AG09319 (cell line): ENCODE measurements at regions not wholly inside any gene's neighbourhood (a gene's known extent, or its start where the extent isn't known, plus 50 kb on each side); places are given as distances from the start of the nearest gene placed in this dataset.
"Not testable (repeated sequence)": the region's sequence is repeated elsewhere in the genome, so short reads cannot be mapped to it uniquely, and the experiment has no call there.

Experiments
- DNase-seq: peaks from one replicate; pipeline ENCODE4 v3.0.0-alpha.2; 2010; ENCODE audit warnings: low read depth; ENCODE audit errors: extremely low read depth
- TF ChIP-seq, protein P1 (sequence below): IDR thresholded peaks from 2 replicates; pipeline ENCODE4 v1.5.1; 2011; ENCODE audit warnings: low read depth, mild to moderate bottlenecking, inconsistent platforms, low read length, moderate library complexity

DNA sequence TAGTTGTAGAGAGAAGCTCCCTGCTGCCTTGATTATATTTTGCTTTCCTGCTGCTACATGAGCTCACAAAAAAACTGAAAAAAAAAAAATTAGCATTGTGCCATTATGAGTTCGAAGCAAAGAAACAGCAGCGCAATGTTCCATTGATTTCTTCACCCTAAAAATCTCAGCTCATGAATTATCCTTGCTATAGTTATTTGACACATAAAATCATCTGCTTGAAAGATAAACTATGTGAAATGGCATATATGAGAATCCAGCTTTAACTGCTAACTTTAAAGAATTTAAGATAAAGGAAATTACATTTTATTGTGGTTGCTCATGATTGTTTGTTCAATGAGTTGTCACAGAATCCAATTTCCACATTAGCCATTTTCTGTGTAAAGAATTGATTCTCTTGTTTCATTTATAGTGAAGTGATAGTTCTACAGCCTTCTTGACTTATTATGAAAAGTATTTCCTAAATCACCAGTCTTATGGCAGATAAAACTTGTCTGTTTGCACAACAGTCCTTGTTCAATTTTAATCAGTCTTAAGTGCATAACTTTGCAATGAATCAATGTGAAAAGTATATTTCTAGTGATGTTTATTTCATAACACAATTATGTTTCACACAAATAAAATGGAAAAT lies 1275.0 kb upstream of the CDH9 start:
- DNase-seq = no peak
- TF ChIP-seq, protein P1, sequence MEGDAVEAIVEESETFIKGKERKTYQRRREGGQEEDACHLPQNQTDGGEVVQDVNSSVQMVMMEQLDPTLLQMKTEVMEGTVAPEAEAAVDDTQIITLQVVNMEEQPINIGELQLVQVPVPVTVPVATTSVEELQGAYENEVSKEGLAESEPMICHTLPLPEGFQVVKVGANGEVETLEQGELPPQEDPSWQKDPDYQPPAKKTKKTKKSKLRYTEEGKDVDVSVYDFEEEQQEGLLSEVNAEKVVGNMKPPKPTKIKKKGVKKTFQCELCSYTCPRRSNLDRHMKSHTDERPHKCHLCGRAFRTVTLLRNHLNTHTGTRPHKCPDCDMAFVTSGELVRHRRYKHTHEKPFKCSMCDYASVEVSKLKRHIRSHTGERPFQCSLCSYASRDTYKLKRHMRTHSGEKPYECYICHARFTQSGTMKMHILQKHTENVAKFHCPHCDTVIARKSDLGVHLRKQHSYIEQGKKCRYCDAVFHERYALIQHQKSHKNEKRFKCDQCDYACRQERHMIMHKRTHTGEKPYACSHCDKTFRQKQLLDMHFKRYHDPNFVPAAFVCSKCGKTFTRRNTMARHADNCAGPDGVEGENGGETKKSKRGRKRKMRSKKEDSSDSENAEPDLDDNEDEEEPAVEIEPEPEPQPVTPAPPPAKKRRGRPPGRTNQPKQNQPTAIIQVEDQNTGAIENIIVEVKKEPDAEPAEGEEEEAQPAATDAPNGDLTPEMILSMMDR = no peak

DNA sequence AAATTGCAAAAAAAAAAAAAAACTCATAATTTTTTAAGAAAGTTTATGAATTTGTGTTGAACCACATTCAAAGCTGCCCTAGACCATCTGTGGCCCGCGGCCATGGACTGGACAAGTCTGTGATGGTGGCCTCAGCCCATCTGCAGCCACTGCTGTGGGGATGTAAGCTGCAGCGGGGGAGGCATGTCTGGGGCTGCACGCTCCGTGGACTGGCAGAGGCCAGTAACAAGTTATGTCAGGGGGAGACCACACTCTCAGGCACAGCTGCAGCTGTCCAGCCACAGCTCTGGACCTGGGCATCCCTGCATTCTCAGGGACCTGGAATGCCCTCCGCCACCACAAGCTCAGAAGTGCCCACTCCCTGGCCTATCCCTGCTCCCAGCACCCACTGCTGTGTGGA lies 1272.3 kb upstream of the CDH9 start:
- TF ChIP-seq, protein P1 = no peak
- DNase-seq = no peak

DNA sequence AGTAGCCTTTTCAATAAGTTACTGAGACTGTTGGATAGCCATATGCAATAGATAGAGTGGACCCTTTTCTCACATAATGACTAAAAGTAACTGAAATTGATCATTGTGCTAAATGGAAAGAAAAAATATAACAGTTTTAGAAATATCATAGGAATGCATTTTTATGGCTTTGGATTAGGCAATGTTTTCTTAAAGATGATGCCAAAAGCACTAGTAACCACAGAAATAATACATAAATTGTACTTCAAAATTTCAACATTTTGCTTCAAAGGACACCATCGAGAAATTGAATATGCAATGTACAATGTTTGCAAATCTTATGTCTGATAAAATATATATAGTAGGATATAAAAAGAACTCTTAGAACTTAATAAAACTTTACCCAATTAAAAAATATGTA lies 1267.5 kb upstream of the CDH9 start:
- DNase-seq = no peak
- TF ChIP-seq, protein P1 = no peak

DNA sequence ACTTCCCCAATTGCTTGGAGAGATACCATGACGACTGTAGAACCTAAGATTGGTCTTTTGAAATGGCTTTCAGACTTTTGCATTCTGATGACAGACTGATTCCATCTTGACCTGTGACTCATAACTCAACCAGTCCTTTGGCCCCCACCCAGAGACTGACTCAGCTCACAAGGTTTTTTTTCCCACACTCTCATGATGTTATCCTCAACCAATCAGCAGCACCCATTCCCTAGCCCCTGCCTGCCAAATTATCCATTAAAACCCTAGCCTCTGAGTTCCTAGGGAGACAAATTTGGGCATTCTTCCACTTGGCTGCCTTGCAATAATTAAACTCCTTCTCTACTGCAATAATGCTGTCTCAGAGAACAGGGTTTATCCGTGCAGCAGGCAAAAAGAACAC lies 1263.3 kb upstream of the CDH9 start:
- TF ChIP-seq, protein P1 = no peak

DNA sequence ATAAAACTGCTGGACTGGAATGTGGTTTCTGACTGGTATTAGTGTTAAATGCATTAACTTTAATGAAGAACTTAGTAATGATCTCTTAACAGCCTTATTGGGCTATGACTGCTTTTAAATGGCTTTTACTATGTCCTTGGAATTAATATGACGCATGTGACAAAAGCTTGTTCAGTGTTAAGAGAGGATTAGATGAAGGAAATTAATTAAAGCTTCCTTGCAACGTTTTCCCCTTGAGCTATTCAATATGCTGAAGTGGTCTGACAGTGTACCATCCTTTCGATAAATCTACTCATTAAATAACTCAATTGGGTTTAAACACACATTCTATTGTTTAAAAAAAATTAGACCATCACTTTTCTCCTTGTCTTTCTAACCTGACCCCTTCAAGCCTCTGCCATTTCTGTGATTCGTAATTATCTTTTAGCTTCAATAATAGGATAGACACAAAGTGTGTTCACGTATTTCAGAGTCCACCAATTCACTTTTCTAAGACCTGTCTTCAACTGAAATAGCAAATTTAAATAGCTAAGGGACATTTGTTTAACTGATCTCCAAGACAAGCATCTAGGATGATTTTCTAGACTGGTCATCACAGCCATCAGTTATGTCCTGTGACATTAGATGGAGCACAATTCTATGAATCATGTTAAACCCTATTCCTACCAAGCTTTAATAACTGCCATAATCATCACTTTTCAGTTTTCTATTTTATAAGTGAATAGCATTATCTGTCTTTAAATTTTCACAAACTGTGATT lies 1258.0 kb upstream of the CDH9 start:
- DNase-seq = no peak
- TF ChIP-seq, protein P1 = no peak

More for the DNA sequence above, 1263.3 kb upstream of the CDH9 start:
- no peak for DNase-seq

DNA sequence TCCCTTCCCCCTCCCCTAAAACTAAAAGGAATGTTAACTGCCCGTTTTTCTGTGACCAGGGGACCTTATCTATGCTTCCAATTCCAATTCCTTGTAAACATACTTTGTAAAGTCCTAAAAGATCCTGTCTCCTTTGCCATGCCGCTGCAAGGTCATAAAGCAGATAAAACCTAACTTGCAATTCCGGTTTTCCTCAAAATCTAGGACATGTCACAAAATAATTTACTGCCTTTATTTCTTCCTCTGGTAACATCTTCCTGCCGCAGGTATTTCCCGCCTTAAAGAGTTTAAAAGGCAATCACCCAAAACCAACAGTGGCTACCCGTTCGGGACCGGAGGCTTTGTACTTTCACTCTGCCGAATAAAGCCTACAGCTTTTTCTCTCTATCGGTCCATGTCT lies 1248.6 kb upstream of the CDH9 start:
- not testable (repeated sequence) for DNase-seq

DNA sequence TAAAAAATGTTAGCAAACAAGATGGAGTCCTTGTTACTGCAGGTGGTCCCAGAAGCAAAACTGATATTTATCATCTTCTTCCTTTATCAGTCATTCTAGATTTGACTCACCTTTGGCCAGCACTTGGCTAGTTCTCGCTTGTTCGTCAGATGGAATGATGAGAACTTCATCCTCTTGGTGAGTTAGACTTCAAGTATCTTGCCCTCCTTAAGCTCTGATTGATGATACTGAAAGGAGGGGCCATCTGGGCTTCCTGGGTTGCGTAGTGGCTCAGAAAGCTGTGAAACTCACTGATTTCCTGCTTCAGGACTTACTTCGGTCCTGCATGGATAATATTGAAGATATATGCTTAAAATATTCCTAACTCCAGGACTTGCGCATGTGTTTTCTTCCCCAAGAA lies 1248.2 kb upstream of the CDH9 start:
- no peak for DNase-seq
- TF ChIP-seq, protein P1 = no peak
